ENCODE measurements at regions not wholly inside any gene's neighbourhood (a gene's known extent, or its start where the extent isn't known, plus 50 kb on each side); places are given as distances from the start of the nearest gene placed in this dataset.

DNA sequence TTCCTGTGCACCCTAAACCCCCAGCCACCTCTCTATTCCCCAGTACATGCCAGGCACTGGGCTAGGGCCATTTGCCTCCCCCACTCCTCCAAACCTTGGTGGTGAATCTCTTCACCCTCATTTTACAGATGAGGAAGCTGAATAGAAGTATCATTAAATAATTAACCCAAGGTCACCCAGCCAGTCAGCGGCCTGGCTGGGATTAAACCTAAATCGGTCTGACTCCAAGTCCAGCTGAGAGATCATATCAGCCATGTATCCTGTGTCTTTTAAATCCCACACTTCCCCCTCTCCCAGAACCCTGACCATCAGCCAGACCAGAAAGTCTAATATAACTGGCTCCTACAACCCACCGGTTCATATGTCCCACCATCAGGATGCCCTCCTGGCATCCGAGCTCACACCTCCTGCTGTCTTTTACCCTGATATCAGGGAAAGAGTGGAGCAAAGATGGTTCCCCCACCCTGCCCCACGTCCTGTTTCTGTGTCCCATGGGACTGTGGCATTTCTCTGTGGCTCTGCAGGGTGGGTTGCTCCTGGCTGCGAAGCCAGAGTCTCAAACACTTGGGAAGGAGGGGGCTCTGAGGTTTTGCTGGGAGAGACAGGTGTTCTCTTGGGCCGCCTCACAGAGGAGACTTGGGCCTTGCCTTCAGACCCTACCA, 145.3 kb downstream of the VEGFA start:
- no peak for DNase-seq

- DNase-seq, result no peak
These were observed 144.5 kb downstream of the VEGFA start for GRCh38 chr6:43914272-43915147.

- DNase-seq, result no peak
These were observed 143.6 kb downstream of the VEGFA start for GRCh38 chr6:43913375-43914271.

DNA sequence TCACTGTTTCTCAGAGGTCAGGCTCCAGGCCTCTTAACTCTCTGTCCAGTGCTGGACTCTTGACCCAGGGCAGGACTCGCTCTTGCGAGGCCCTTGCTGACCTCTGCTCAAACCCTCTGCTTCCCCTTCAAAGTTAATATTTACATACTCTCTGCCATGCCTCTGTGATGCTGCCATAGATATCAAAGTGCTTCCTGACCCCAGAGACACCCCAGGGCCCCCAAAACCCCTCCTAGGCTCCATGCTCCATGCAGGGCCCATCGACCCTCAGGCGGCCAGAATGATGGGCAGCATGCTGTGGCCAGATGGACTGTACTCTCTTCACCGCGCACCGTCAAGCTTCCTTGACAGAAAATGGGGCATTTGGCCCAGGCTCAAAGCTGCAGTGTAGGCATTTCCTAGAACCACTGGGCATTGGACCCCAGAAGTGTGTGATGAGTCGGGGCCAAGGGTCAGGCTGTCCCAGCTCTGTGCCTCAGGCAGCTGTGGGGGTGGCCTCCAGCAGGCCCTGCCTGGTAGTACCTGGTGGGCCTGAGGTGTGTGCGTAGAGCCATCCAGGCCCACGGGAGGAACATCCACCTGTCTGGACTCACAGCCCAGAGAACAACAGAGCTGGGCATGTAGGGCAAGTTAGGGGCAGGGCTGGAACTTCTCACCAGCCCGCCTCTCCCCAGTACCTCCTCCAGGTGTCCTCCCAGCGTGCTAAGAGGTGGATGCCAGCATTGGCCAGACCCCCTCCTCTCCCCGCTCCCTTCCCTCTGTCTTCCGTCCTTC, 142.8 kb downstream of the VEGFA start:
- no peak for DNase-seq

GRCh38 chr6:43912116-43912577, 142.1 kb downstream of the VEGFA start:
- no peak for DNase-seq

DNA sequence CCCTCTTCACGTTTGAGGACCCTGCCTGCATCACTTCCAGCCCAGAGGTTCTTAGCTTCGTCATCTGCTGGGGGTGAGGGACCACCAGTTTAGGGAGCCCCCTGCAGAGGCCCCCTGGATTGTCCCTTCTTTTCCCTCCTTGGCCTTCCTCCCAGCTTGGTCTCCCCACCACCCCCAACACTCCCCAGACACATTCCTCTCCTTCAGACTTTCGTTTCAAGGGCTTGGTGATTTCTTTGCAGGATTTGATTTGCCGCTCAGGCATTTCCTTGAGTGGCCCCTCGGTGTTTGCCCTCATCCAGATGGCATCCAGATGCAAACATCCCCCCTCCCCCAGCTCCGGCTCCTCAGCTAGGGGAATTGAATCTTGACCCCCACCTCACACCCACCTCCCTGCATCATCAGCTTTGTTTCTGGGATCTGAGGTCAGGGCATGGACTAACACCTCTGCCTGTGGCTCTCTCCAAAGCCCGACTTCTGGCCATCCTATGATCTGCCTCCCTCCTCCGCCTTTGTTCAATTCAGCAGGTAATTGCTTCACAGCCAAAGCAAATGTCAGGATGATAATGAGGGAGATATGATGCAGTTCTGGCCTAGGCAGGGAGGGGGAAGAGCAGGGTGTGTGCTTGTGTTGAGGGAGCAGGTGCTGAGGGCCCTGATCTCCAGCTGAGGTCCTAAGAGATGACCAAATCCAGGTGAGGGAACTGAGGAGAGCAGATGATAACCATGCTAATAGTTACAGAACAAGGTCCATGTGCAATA, 141.5 kb downstream of the VEGFA start:
- peak in 1 of 2 experiments; percentile 24 for DNase-seq

DNA sequence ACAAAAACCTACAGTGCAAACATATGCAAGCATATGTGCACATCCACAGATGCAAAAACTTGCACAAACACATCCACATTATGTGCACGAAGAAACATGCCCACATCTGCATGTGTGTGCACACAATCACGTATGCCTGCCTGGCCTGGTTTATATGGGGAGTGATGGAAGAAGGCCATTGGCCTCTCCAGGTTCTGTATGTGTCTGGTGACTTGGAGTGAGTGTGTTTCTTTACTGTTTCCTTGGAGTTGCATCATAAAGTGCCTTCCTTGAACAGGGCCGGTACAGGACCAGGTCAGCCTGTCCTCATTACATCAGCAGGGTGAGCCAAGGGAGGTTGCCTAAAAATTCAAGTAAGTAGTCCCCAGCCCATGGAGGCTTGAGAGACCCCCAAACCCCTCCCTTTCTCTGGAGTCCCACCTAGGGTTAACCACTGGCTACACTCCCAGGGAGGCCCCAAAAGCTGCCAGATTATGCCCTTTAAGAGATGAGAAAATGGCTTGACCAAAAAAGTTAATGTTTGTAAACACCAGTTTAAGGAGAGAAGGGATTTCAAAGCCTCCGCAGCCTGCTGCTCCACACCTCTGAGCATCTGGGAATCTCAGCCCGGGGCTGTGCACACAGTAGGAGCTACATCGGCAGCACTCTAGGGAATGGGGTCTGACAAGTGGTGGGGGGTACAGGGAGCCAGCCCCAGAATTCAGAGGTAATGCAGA, 140.8 kb downstream of the VEGFA start:
- DNase-seq, result no peak

DNA sequence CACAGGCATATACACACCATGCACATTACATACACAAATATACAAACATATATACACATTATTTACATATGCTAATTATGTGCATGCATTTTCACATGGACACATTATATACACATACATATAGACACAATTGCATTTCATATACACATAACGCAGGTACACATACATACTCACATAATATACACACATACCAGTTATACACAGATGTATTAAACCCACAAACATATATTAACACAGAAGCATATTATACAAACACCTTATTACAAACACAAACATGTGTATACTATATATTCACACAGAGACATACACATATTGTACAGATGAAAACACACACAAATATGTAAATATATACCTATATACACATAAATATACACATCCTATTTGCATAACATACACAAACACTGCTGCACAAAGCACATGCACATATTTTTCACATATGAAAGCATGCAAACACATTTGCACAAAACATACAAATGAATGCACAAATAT, 140.2 kb downstream of the VEGFA start:
- DNase-seq, result no peak

DNA sequence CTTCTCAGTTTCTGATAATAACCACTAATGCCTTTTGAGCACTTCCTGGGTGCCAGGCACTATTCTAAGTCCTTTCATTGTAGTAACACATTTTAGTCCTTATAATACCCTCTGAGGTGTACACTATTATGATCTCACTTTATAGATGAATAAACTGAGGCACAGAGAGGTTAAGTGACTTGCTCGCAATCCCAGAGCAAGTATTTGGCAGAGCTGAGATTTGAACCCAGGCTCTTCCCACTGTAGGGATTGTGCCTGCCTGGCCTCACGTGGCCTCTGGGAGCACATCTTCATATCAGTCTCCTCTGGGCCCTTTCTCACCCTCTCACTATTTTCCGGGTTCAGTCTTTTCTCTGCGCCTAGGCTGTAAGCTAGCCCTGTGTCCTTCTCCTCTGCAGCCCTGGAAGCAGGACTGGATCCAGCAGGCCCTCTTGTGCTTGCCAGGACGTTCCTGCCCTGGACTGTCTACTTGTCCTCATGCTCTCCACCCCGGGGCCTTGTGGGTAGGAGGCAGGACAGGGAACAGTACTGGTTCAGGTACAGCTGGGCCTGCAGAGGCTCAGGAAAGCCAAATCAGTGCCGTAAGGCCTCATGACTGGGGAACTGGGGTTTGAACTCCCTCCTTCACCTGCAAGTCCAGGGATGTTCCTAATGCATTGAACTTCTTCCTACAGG, 139.6 kb downstream of the VEGFA start:
- DNase-seq, result no peak

- no peak for DNase-seq
These were observed 137.9 kb downstream of the VEGFA start for GRCh38 chr6:43907789-43908472.

- no peak for DNase-seq
These were observed 137.3 kb downstream of the VEGFA start for GRCh38 chr6:43907312-43907711.

DNA sequence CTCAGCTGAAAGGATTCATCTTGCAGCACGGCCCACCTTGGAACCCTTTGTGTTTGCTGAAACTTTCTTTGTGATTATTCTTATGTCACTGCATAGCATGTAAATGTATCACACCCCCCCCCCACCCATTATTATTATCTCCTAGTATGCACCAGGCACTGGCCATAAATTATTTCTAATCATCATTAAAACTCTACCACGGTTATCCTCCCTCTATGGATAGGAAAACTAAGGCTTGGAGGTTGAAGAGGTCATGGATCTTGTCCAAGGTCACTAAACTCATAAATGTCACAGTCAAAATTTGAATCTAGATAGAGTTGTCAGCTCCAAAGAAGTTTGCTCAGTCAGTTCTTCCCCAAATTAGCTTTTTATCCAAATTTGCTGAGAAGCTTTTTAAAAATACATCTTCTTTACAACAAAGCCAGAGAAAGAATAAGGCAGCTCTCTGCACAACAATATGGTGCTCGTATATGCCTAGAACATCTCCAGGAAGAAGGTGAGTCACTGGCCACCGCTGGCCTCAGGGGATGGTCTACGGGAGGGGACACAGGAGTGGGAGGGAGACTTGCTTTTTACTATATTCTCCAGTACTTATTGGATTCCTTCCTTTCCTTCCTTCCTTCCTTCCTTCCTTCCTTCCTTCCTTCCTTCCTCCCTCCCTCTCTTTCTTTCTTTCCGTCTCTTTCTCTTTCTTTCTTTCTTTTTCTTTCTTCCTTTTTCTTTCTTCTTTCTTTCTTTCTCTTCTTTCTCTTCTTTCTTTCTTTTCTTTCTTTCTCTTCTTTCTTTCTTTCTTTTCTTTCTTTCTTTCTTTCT, 134.5 kb downstream of the VEGFA start:
- no peak for DNase-seq

GRCh38 chr6:43903739-43904290, 133.8 kb downstream of the VEGFA start:
- DNase-seq, result no peak

- DNase-seq, result no peak
These were observed 131.8 kb downstream of the VEGFA start for GRCh38 chr6:43901733-43902230.

DNA sequence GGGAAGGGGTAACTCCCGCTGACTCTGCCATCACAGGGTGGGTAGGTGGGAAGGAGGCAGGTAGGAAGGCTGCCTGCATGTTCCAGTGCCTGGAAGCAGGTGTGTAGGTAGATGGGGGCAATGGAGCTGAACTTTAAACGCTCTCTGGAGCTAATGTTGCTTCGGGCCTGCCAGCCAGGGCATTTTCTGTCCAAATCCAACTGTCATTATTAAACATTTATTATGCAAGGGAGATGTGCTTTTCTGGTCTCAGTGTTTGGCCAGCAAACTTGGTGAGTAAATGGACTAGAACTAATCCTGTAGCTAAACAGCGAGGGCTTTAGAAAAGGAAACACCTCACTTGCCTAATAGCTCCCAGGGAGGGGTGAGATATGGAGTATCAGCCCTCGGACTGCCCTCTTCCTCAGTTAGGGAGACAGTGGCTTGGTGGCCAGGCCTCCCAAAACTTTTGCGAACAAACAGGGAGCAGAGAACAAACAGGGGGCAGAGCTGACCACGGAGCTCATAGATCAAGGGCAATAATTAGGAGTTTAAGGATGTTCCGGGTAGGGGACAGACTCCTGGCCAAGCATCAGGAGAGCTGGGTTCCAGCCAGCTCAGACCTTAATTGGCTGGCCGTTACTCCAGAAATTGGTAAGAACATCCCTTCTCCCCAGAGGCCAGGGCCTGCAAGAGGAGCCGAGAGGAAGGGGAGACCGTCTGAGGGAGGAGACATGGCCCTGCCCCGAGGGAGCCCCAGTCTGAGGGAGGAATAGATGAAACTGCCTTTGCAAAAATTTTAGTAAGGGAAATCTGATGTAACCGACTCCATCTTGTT, 131.1 kb downstream of the VEGFA start:
- no peak for DNase-seq

DNA sequence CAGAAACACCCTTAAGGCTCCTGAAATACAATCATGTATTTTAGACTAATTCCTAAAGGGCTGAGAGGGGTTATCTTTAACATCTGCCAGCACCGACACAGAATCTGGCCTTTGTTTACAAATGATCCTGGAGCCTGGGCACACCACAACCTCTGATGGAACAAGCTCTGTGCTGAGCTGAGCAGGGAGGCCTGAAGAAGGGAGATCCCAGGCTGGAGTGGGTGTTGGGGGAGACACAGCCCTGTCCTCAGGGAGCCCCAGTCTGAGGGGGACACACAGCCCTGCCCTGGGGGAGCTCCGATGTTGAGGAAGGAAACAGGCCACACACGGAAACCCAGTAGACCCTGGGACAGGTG, 130.5 kb downstream of the VEGFA start:
- no peak for DNase-seq

DNA sequence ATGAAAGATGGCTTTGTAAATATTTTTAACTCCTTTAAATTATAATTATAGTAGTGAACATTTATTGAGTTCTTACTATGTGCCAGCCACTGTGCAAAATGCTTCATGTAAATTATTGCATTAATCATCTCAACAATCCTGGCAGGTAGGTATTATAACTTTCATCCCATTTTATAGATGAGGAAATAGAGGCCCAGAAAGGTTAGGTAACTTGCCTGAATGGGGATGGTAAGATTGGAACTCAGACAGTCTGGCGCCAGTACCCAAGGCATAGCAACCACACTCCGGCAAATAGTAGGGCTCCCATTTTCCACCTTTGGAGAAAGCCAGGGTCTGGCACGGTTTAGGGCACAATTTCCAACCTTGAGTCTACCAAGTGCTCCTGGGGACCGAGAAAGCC, 129.8 kb downstream of the VEGFA start:
- DNase-seq, result no peak

Measured in SHP77 (cell line).